Adrenal gland (tissue), 9 donors: ENCODE measurements at regions not wholly inside any gene's neighbourhood (a gene's known extent, or its start where the extent isn't known, plus 50 kb on each side); places are given as distances from the start of the nearest gene placed in this dataset.
"Not testable (repeated sequence)": the region's sequence is repeated elsewhere in the genome, so short reads cannot be mapped to it uniquely, and the experiment has no call there.

ENCODE experiments used
- DNase-seq, 7 donors: peaks; one replicate each; pipeline ENCODE4 v3.0.0-alpha.2; 2019 to 2020
- H3K27ac ChIP-seq, 5 donors: fragments of 200-600 bp; sonication (generic) in 4 of 5; 1 replicate in 3 of 5; 2 replicates in 2 of 5; pipeline versions ENCODE4 v1.5.1 to v1.8.0; 2016 to 2020; ENCODE audit warnings: mild to moderate bottlenecking in 1 of 5
- H3K27me3 ChIP-seq: fragments of 200-600 bp; 2 replicates; pipeline ENCODE4 v1.8.0; 2021
- H3K36me3 ChIP-seq, 2 donors: fragments of 200-600 bp; replicated peaks in 1 of 2; 1 replicate in 1 of 2; 2 replicates in 1 of 2; pipeline versions ENCODE4 v1.5.1 to v1.8.0; 2018 to 2022
- H3K4me1 ChIP-seq, 2 donors: fragments of 200-600 bp; replicated peaks in 1 of 2; 1 replicate in 1 of 2; 2 replicates in 1 of 2; pipeline versions ENCODE4 v1.5.1 to v1.8.0; 2018 to 2021
- H3K4me3 ChIP-seq, 4 donors: fragments of 200-600 bp; sonication (generic) in 3 of 4; one replicate each; pipeline ENCODE4 v1.5.1; 2016 to 2018
- H3K9me3 ChIP-seq, 3 donors: fragments of 200-600 bp; sonication (generic) in 1 of 3; replicated peaks in 1 of 3; 1 replicate in 2 of 3; 2 replicates in 1 of 3; pipeline versions ENCODE4 v1.5.1 to v1.8.0; 2016 to 2021
- CTCF ChIP-seq, 6 experiments: fragments of 450-650 bp in 4 of 6; fragments of 200-600 bp in 2 of 6; sonication (generic) in 1 of 6; IDR thresholded peaks; 1 replicate in 5 of 6; 2 replicates in 1 of 6; pipeline versions ENCODE4 v1.5.1 to v1.8.0; 2016 to 2021; ENCODE audit warnings: antibody characterized with exemption in 6 of 6, mild to moderate bottlenecking in 2 of 6, moderate library complexity in 1 of 6
- POLR2A ChIP-seq, 2 donors: fragments of 450-650 bp; IDR thresholded peaks; one replicate each; pipeline ENCODE4 v1.6.1; 2017; ENCODE audit warnings: antibody characterized with exemption in 2 of 2, mild to moderate bottlenecking in 2 of 2, moderate library complexity in 1 of 2
- WGBS, 4 donors: extraction: QIAGEN DNeasy Blood & Tissue Kit in 2 of 4; methylation state at CpG; one replicate each; pipeline versions ENCODE4 v1.1.5 to v1.1.7; 2013 to 2017; 5-methylcytosine and 5-hydroxymethylcytosine counted together
- intact Hi-C, 2 donors: fragments of 100-400 bp; cut with DNase I; formaldehyde crosslinking; loops; one replicate each; pipeline versions ENCODE4 v1.14.1 to v1.15.0; 2022 to 2023
- donor health status: healthy with polysubstance abuse.
- donor health status: Bipolar disorder and iron deficiency.
- donor health status: DM: yes; HTN: yes; CAD: no.
- donor health status: DM: no; HTN: no; CAD: no.
- donor health status: DM: no; HTN: no; CAD: no.

- Histone ChIP-seq H3K27ac (no peak overlapping the region), H3K9me3 (no peaks in the 10 kb centered on the region), H3K36me3 (no peaks in the 10 kb centered on the region), H3K4me3 (no peak overlapping the region), H3K4me1 (no peaks in the 10 kb centered on the region), H3K27me3 (no peaks in the 10 kb centered on the region)
- DNase-seq = no peak
- intact Hi-C loops = no loop called here
- WGBS, 4 donors = 83 to 91% (median 88%) methylated on average over 3 of the region's 3 CpGs
- TF ChIP-seq CTCF (IDR thresholded peaks at IDR 0.05) = no peak
- TF ChIP-seq POLR2A (IDR thresholded peaks at IDR 0.05) = no peak
Measured at GRCh38 chr2:62393293-62393692, 112.7 kb downstream of the TMEM17 start.

GRCh38 chr2:62391696-62392095, 114.3 kb downstream of the TMEM17 start:
- H3K4me1 ChIP-seq = no peaks in the 10 kb centered on the region
- intact Hi-C loops = no loop called here
- no peak overlapping the region for H3K27ac ChIP-seq
- no peaks in the 10 kb centered on the region for H3K9me3 ChIP-seq
- no peak for DNase-seq
- no peak overlapping the region for H3K4me3 ChIP-seq
- H3K36me3 ChIP-seq = no peaks in the 10 kb centered on the region
- 51 to 71% (median 70%) methylated on average over 1 of the region's 1 CpG for WGBS, 4 donors
- H3K27me3 ChIP-seq = no peaks in the 10 kb centered on the region
- TF ChIP-seq CTCF (IDR thresholded peaks at IDR 0.05) (no peak), POLR2A (IDR thresholded peaks at IDR 0.05) (no peak)

DNA sequence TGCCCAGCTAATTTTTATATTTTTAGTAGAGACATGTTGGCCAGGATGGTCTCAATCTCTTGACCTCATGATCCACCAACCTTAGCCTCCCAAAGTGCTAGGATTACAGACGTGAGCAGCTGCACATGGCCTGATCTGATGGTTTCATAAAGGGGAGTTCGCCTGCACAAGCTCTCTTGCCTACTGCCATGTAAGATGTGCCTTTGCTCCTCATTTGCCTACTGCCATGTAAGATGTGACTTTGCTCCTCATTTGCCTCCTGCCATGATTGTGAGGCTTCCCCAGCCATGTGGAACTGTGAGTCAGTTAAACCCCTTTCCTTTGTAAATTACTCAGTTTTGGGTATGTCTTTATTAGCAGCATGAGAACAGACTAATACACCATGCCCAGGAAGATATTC, 119.6 kb downstream of the TMEM17 start:
- H3K4me3 ChIP-seq, H3K36me3 ChIP-seq, H3K27me3 ChIP-seq, intact Hi-C loops, DNase-seq, H3K27ac ChIP-seq, H3K9me3 ChIP-seq, H3K4me1 ChIP-seq: not testable (repeated sequence)
- WGBS, 4 donors = 78 to 88% (median 82%) methylated on average over 2 of the region's 2 CpGs

GRCh38 chr2:62383846-62384245, 122.1 kb downstream of the TMEM17 start:
- Histone ChIP-seq H3K36me3 (no peaks in the 10 kb centered on the region), H3K27ac (no peak overlapping the region), H3K4me3 (no peak overlapping the region), H3K27me3 (no peaks in the 10 kb centered on the region), H3K4me1 (no peaks in the 10 kb centered on the region), H3K9me3 (no peaks in the 10 kb centered on the region)
- WGBS, 4 donors = 72 to 88% (median 84%) methylated on average over 5 of the region's 5 CpGs
- TF ChIP-seq CTCF (IDR thresholded peaks at IDR 0.05) (no peak), POLR2A (IDR thresholded peaks at IDR 0.05) (no peak)
- intact Hi-C loops = no loop called here
- no peak for DNase-seq

DNA sequence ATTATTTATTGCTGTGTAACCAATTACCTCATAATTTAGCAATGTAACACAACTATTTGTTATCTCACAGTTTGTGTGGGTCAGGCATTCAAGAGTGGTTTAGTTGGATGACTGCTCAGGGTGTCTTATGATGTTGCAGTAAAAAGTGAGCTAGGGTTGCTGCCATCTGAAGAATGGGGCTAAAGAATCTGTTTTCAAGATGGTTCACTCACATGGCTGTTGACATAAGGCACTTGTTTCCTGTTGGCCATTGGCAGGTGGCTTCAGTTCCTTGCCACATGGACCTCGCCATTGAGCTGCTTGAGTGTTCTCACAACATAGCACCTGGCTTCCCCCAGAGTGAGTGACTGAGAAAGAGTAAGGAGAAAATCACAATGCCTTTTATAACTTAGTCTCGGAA, 123.2 kb downstream of the TMEM17 start:
- no peaks in the 10 kb centered on the region for H3K36me3 ChIP-seq
- H3K4me3 ChIP-seq = no peak overlapping the region
- 68 to 100% (median 76%) methylated on average over 2 of the region's 2 CpGs for WGBS, 4 donors
- H3K27ac ChIP-seq = no peak overlapping the region
- TF ChIP-seq POLR2A (IDR thresholded peaks at IDR 0.05) (no peak), CTCF (IDR thresholded peaks at IDR 0.05) (no peak)
- DNase-seq = no peak
- intact Hi-C loops = no loop called here
- H3K9me3 ChIP-seq = no peaks in the 10 kb centered on the region
- no peaks in the 10 kb centered on the region for H3K4me1 ChIP-seq
- H3K27me3 ChIP-seq = no peaks in the 10 kb centered on the region
